ENCODE measurements at regions not wholly inside any gene's neighbourhood (a gene's known extent, or its start where the extent isn't known, plus 50 kb on each side); places are given as distances from the start of the nearest gene placed in this dataset.

DNA sequence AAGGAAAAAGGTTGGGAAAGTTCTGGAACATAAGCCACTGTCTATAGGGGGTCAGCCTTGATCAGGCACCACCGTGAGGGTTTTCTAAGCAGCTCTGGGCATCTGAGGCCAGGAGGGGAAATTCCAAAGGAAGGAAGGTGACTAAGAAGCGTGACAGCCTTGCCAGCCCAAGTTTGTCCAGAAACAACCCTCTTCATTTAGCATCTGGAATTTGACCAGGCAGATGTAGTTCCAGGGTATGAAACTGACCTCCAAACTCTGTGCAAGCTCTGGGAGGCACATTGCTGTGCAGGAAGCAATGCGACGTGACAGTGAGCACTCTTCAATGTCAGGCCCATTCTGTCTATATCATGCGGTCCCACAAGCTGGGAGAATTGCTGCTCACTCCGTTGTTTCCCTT, 85.4 kb upstream of the TPM1 start:
- Histone ChIP-seq H3K79me1 (ENCODE audit: low read depth, low read length) (no peaks in the 10 kb centered on the region), H4K91ac (ENCODE audit: low read depth, low read length, poor library complexity) (no peak overlapping the region), H3K27me3 (ENCODE audit: control insufficient read depth in 3 of 3, insufficient read depth in 3 of 3, low read depth in 1 of 3, low read length in 3 of 3) (peaks cover 0 to 18% (median 0%) of the 10 kb centered on the region in 3 experiments), H3K4me3 (ENCODE audit: low read length in 2 of 2) (peak overlapping the region in 1 of 2 donors; percentile 22), H3K36me3 (replicated peaks in 1 of 2; ENCODE audit: control insufficient read depth in 2 of 2, insufficient read depth in 2 of 2, low read length in 2 of 2) (no peaks in the 10 kb centered on the region), H2AK5ac (ENCODE audit: low read depth, low read length) (no peak overlapping the region), H3K23ac (ENCODE audit: low read depth, low read length, poor library complexity) (no peak overlapping the region), H3K9me3 (replicated peaks in 1 of 2; ENCODE audit: control insufficient read depth in 2 of 2, insufficient read depth in 1 of 2, low read depth in 1 of 2, low read length in 2 of 2) (no peaks in the 10 kb centered on the region), H2BK120ac (ENCODE audit: low read depth, low read length) (no peak overlapping the region), H3K9ac (ENCODE audit: low read depth, low read length, poor library complexity) (no peak overlapping the region), H3K14ac (ENCODE audit: low read length) (no peak overlapping the region), H3K27ac (replicated peaks; ENCODE audit: low read length) (no peak overlapping the region), H3K18ac (ENCODE audit: low read length) (no peak overlapping the region), H3K4me2 (ENCODE audit: insufficient read depth, low read length, poor library complexity, severe bottlenecking) (no peak overlapping the region), H2AFZ (ENCODE audit: low read length) (no peak overlapping the region), H3K4ac (ENCODE audit: low read length) (no peak overlapping the region), H2BK12ac (ENCODE audit: low read length) (no peak overlapping the region), H4K8ac (ENCODE audit: low read depth, low read length) (no peak overlapping the region), H2BK5ac (ENCODE audit: low read length) (no peak overlapping the region), H3K4me1 (ENCODE audit: control insufficient read depth in 2 of 2, insufficient read depth in 1 of 2, low read depth in 1 of 2, low read length in 2 of 2) (peaks cover 0 to 2% of the 10 kb centered on the region in 2 donors), H2BK15ac (ENCODE audit: low read length) (no peak overlapping the region)
- no CpG with 5 or more reads among the region's 6 CpGs for WGBS, 2 donors (ENCODE audit: extremely low coverage in 2 of 2, insufficient read length in 2 of 2, insufficient replicate concordance in 1 of 2)
- DNase-seq (ENCODE audit: low spot score), result no peak

DNA sequence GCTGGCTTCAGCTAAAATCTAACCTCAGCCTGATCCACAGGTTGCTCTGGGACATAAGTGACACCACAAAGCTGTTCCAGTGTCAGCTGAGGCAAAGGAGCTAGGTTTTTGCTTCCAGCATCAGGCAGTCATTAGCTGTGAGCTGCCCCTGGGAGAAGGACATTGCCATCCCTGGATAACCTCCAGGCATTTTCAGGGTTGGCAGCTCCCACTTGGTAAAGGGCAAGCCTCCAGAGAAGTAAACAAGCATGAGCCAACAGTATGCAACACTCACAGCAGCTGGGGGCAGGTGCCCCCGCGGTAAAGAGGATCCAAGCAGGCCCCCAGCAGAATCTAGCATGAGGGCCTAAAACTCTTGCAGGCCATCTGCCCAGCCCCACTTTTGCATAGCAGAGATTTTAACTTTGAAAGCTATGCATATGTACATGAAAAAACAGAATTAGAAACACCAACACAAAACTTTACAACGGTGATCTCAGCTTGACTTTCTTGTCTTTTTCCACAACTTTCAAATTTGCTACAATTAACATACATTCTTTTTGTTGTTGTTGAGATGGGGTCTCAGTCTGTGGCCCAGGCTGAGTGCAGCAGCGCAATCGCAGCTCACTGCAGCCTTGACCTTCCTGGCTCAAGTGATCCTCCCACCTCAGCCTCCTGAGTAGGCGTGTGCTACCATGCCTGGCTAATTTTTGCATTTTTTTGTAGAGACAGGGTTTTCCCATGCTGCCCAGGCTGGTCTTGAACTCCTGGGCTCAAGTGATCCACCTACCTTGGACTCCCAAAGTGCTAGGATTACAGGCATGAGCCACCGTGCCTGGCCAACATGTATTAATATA, 83.8 kb upstream of the TPM1 start:
- H3K23ac ChIP-seq (ENCODE audit: low read depth, low read length, poor library complexity), result no peak overlapping the region
- H2BK5ac ChIP-seq (ENCODE audit: low read length), result no peak overlapping the region
- no peak overlapping the region for H2BK12ac ChIP-seq (ENCODE audit: low read length)
- no peaks in the 10 kb centered on the region for H3K9me3 ChIP-seq (replicated peaks in 1 of 2; ENCODE audit: control insufficient read depth in 2 of 2, insufficient read depth in 1 of 2, low read depth in 1 of 2, low read length in 2 of 2)
- no peak overlapping the region for H3K4me3 ChIP-seq (ENCODE audit: low read length in 2 of 2)
- no peaks in the 10 kb centered on the region for H3K79me1 ChIP-seq (ENCODE audit: low read depth, low read length)
- H3K27ac ChIP-seq (replicated peaks; ENCODE audit: low read length), result no peak overlapping the region
- H3K9ac ChIP-seq (ENCODE audit: low read depth, low read length, poor library complexity), result no peak overlapping the region
- no peaks in the 10 kb centered on the region for H3K36me3 ChIP-seq (replicated peaks in 1 of 2; ENCODE audit: control insufficient read depth in 2 of 2, insufficient read depth in 2 of 2, low read length in 2 of 2)
- H3K4me2 ChIP-seq (ENCODE audit: insufficient read depth, low read length, poor library complexity, severe bottlenecking), result no peak overlapping the region
- H2BK15ac ChIP-seq (ENCODE audit: low read length), result no peak overlapping the region
- H3K27me3 ChIP-seq (ENCODE audit: control insufficient read depth in 3 of 3, insufficient read depth in 3 of 3, low read depth in 1 of 3, low read length in 3 of 3), result peaks cover 0 to 18% (median 0%) of the 10 kb centered on the region in 3 experiments
- no peak for DNase-seq (ENCODE audit: low spot score)
- no peak overlapping the region for H4K91ac ChIP-seq (ENCODE audit: low read depth, low read length, poor library complexity)
- no peak overlapping the region for H2AFZ ChIP-seq (ENCODE audit: low read length)
- no peak overlapping the region for H2AK5ac ChIP-seq (ENCODE audit: low read depth, low read length)
- H4K8ac ChIP-seq (ENCODE audit: low read depth, low read length), result no peak overlapping the region
- no peak overlapping the region for H3K4ac ChIP-seq (ENCODE audit: low read length)
- no peak overlapping the region for H3K14ac ChIP-seq (ENCODE audit: low read length)
- peak overlapping the region; percentile 28 for H3K18ac ChIP-seq (ENCODE audit: low read length)
- H2BK120ac ChIP-seq (ENCODE audit: low read depth, low read length), result no peak overlapping the region
- peaks cover 2 to 9% of the 10 kb centered on the region in 2 donors for H3K4me1 ChIP-seq (ENCODE audit: control insufficient read depth in 2 of 2, insufficient read depth in 1 of 2, low read depth in 1 of 2, low read length in 2 of 2)
- WGBS, 2 donors (ENCODE audit: extremely low coverage in 2 of 2, insufficient read length in 2 of 2, insufficient replicate concordance in 1 of 2), result no CpG with 5 or more reads among the region's 7 CpGs

DNA sequence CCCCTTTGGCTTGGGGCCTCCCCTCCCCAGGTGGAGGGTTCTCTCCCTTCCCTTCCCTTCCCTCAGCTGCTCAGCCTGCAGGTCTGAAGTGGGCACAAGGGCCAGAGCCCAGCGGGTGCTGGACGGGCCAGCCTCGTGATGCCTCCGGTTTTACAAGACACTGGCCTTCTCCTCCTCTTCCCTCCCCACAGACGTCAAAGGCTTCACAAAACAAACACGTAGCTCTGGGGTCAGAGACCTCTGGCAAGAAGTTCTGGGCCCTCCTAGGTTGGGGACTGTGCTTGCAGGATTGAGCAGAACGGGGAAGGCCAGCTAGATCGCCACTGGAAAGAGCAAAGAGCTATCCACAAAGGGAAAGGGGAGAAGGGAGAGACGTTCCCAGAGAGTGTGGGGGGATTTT, 81.4 kb upstream of the TPM1 start:
- H2BK5ac ChIP-seq (ENCODE audit: low read length), result no peak overlapping the region
- H3K4me3 ChIP-seq (ENCODE audit: low read length in 2 of 2), result no peak overlapping the region
- WGBS, 2 donors (ENCODE audit: extremely low coverage in 2 of 2, insufficient read length in 2 of 2, insufficient replicate concordance in 1 of 2), result no CpG with 5 or more reads among the region's 9 CpGs
- no peak overlapping the region for H3K4ac ChIP-seq (ENCODE audit: low read length)
- peak overlapping the region; percentile 78 for H3K18ac ChIP-seq (ENCODE audit: low read length)
- H3K9ac ChIP-seq (ENCODE audit: low read depth, low read length, poor library complexity), result no peak overlapping the region
- peaks cover 4 to 14% of the 10 kb centered on the region in 2 donors for H3K4me1 ChIP-seq (ENCODE audit: control insufficient read depth in 2 of 2, insufficient read depth in 1 of 2, low read depth in 1 of 2, low read length in 2 of 2)
- no peak overlapping the region for H4K8ac ChIP-seq (ENCODE audit: low read depth, low read length)
- no peak for DNase-seq (ENCODE audit: low spot score)
- peak overlapping the region; percentile 74 for H2BK15ac ChIP-seq (ENCODE audit: low read length)
- H2AFZ ChIP-seq (ENCODE audit: low read length), result no peak overlapping the region
- peak overlapping the region; percentile 42 for H2AK5ac ChIP-seq (ENCODE audit: low read depth, low read length)
- H3K27ac ChIP-seq (replicated peaks; ENCODE audit: low read length), result no peak overlapping the region
- no peak overlapping the region for H3K23ac ChIP-seq (ENCODE audit: low read depth, low read length, poor library complexity)
- H3K14ac ChIP-seq (ENCODE audit: low read length), result no peak overlapping the region
- H3K36me3 ChIP-seq (replicated peaks in 1 of 2; ENCODE audit: control insufficient read depth in 2 of 2, insufficient read depth in 2 of 2, low read length in 2 of 2), result no peaks in the 10 kb centered on the region
- no peak overlapping the region for H2BK12ac ChIP-seq (ENCODE audit: low read length)
- no peak overlapping the region for H2BK120ac ChIP-seq (ENCODE audit: low read depth, low read length)
- peaks cover 0 to 18% (median 0%) of the 10 kb centered on the region in 3 experiments for H3K27me3 ChIP-seq (ENCODE audit: control insufficient read depth in 3 of 3, insufficient read depth in 3 of 3, low read depth in 1 of 3, low read length in 3 of 3)
- H4K91ac ChIP-seq (ENCODE audit: low read depth, low read length, poor library complexity), result no peak overlapping the region
- H3K79me1 ChIP-seq (ENCODE audit: low read depth, low read length), result no peaks in the 10 kb centered on the region
- H3K9me3 ChIP-seq (replicated peaks in 1 of 2; ENCODE audit: control insufficient read depth in 2 of 2, insufficient read depth in 1 of 2, low read depth in 1 of 2, low read length in 2 of 2), result no peaks in the 10 kb centered on the region
- H3K4me2 ChIP-seq (ENCODE audit: insufficient read depth, low read length, poor library complexity, severe bottlenecking), result no peak overlapping the region

DNA sequence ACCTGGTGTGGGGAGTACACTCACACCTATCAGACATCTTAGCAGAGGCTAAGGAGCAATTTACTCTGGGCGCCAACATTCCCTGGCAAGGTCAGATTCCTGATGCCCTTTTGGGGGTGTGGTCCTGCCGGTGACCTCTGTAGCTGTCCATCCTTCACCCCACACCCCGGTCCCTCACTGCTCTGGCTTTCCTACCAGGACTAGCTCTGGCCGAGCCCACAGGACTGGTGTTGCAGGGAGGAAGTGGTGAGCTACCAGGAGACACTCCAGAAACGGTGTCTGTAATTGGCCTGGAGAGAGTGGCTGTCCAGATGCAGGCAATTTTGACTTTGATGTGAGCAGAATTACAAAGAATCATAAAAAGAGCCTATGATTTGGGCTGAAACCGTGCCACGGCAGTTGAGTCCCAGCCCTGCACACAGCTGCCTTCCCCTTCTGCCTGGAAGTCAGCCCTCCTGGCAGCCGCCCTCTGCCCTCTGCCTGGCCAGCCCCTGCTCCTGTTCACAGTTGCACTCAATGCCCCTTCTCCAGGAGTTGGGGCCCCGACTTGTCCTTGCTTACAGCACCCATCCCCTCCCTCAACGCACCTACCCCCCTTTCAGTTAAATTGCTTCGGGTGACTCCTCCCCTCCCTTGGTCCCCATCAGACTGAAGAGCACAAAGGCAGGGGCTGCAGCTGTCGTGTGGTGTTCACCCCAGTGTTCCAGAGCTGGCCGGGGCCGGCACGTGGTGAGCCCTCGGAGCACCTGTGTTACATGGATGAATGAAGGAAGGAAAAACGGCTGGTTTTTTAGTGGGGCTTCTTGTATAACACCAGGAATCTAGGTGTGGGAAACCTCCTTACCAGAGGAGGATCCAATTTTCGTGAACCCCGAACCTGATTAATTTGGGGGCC, 80.2 kb upstream of the TPM1 start:
- Histone ChIP-seq H3K27ac (replicated peaks; ENCODE audit: low read length) (no peak overlapping the region), H2BK120ac (ENCODE audit: low read depth, low read length) (no peak overlapping the region), H2BK15ac (ENCODE audit: low read length) (peak overlapping the region; percentile 51), H3K14ac (ENCODE audit: low read length) (no peak overlapping the region), H3K4ac (ENCODE audit: low read length) (no peak overlapping the region), H4K91ac (ENCODE audit: low read depth, low read length, poor library complexity) (peak overlapping the region; percentile 87), H3K9ac (ENCODE audit: low read depth, low read length, poor library complexity) (no peak overlapping the region), H3K4me1 (ENCODE audit: control insufficient read depth in 2 of 2, insufficient read depth in 1 of 2, low read depth in 1 of 2, low read length in 2 of 2) (peaks cover 4 to 14% of the 10 kb centered on the region in 2 donors), H3K27me3 (ENCODE audit: control insufficient read depth in 3 of 3, insufficient read depth in 3 of 3, low read depth in 1 of 3, low read length in 3 of 3) (peaks cover 0 to 10% (median 0%) of the 10 kb centered on the region in 3 experiments), H3K9me3 (replicated peaks in 1 of 2; ENCODE audit: control insufficient read depth in 2 of 2, insufficient read depth in 1 of 2, low read depth in 1 of 2, low read length in 2 of 2) (no peaks in the 10 kb centered on the region), H4K8ac (ENCODE audit: low read depth, low read length) (peak overlapping the region; percentile 89), H2AK5ac (ENCODE audit: low read depth, low read length) (peak overlapping the region; percentile 3), H3K18ac (ENCODE audit: low read length) (peak overlapping the region; percentile 88), H3K4me3 (ENCODE audit: low read length in 2 of 2) (no peak overlapping the region), H2BK12ac (ENCODE audit: low read length) (no peak overlapping the region), H3K36me3 (replicated peaks in 1 of 2; ENCODE audit: control insufficient read depth in 2 of 2, insufficient read depth in 2 of 2, low read length in 2 of 2) (no peaks in the 10 kb centered on the region), H3K79me1 (ENCODE audit: low read depth, low read length) (no peaks in the 10 kb centered on the region), H2AFZ (ENCODE audit: low read length) (no peak overlapping the region), H2BK5ac (ENCODE audit: low read length) (peak overlapping the region; percentile 1), H3K4me2 (ENCODE audit: insufficient read depth, low read length, poor library complexity, severe bottlenecking) (no peak overlapping the region), H3K23ac (ENCODE audit: low read depth, low read length, poor library complexity) (peak overlapping the region; percentile 68)
- no CpG with 5 or more reads among the region's 19 CpGs for WGBS, 2 donors (ENCODE audit: extremely low coverage in 2 of 2, insufficient read length in 2 of 2, insufficient replicate concordance in 1 of 2)
- DNase-seq (ENCODE audit: low spot score), result no peak
